Heart left ventricle (tissue), 13 donors: ENCODE measurements at regions not wholly inside any gene's neighbourhood (a gene's known extent, or its start where the extent isn't known, plus 50 kb on each side); places are given as distances from the start of the nearest gene placed in this dataset.

Source experiments
- POLR2A ChIP-seq, 2 donors: fragments of 450-650 bp; IDR thresholded peaks; one replicate each; pipeline ENCODE4 v1.6.1; 2017; ENCODE audit warnings: antibody characterized with exemption in 2 of 2, mild to moderate bottlenecking in 2 of 2, moderate library complexity in 2 of 2
- TF ChIP-seq, protein P1 (sequence below), 12 donors: fragments of 200-600 bp; sonication (generic) in 4 of 12; IDR thresholded peaks; one replicate each; pipeline versions ENCODE4 v1.5.0 to v1.8.0; 2018 to 2022; ENCODE audit warnings: antibody characterized with exemption in 12 of 12, mild to moderate bottlenecking in 5 of 12
- donor health status: ischemic (EF 13 %, LVEDD 7.1; RV severe dilation, severe dysfunction).
- donor health status: DM: no; HTN: yes; CAD: no.
- donor health status: DM: no; HTN: no; CAD: no.
- donor health status: ischemic (EF 25% LVEDD 6.9; RV normal size, moderate dysfunction).
- donor health status: ischemic (EF 25% LVEDD 5.7; RV mildly dilated, moderate dysfunction).
- donor health status: ischemic (EF 35%, LVEDD 5.7; RV mildly dilated, moderate dysfunction).
- donor health status: nonischemic (EF 11% LVEDD 7.7; RV severe dilation, severe dysfunction).
- donor health status: DM: yes; HTN: yes; CAD: no.
- donor health status: PGD.
- donor health status: ischemic (EF 29% LVEDD 5.4; RV normal size, mild dysfunction).
- donor health status: nonischemic (EF 23%, LVEDD 6.1; RV moderate dilation, normal function).

DNA sequence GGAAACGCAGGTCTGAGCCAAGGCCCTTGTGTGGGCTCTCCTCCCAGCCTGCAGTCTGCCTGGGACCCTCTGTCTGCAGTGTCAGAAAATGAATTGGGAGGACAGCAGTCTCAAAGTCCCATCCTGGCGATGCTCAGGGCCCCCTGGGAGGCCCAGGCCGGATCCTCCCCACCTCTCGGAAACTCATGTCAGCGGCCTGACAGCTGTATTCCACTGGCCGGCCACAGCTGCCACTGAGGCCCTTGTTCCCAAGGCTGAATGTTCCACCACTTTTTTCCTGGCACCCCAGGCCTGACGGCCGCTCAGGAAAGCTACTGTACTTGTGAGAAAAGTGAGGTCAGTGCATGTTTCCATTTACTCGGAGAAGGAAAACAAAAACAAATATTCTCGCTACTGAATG lies 180.0 kb downstream of the FGF18 start:
- TF ChIP-seq POLR2A (IDR thresholded peaks at IDR 0.05) = no peak
- TF ChIP-seq, protein P1, sequence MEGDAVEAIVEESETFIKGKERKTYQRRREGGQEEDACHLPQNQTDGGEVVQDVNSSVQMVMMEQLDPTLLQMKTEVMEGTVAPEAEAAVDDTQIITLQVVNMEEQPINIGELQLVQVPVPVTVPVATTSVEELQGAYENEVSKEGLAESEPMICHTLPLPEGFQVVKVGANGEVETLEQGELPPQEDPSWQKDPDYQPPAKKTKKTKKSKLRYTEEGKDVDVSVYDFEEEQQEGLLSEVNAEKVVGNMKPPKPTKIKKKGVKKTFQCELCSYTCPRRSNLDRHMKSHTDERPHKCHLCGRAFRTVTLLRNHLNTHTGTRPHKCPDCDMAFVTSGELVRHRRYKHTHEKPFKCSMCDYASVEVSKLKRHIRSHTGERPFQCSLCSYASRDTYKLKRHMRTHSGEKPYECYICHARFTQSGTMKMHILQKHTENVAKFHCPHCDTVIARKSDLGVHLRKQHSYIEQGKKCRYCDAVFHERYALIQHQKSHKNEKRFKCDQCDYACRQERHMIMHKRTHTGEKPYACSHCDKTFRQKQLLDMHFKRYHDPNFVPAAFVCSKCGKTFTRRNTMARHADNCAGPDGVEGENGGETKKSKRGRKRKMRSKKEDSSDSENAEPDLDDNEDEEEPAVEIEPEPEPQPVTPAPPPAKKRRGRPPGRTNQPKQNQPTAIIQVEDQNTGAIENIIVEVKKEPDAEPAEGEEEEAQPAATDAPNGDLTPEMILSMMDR (IDR thresholded peaks at IDR 0.05) = no peak
